Right renal pelvis (tissue), 4 donors: ENCODE measurements at regions not wholly inside any gene's neighbourhood (a gene's known extent, or its start where the extent isn't known, plus 50 kb on each side); places are given as distances from the start of the nearest gene placed in this dataset.

Source experiments
- DNase-seq, 4 donors: peaks; one replicate each; pipeline ENCODE4 v3.0.0-alpha.2; 2013; ENCODE audit warnings: low read depth in 4 of 4, low spot score in 3 of 4, missing footprints in 1 of 4

DNA sequence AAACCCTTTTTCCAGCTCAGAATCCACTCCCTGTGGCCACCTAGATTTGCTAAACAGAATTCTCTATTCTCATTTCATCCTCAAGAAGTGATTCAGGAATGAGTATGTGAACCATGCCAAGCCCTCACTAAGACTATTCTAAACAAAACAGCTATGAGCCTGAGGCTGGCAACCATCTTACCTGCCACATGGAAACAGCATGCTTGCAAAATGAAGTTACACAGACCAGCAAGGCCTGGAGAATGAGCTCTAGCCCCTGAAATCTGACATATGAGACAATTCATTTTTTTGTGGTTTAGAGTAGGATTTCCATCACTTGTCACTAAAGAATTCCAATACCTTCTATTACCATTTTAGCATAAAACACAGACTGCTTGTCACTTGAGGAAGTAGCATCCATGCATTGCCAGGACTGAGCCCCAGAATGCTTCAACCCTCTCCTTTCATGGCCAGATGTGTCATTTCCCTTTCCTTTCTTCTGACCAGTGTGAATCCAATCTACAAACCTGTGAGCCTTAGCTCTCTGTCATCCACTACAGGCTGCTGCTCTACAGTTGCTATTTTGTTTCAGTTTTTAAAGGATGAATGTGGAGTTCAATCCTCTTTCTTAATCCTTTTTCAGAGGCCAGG, 744.3 kb upstream of the ACVR2A start:
- DNase-seq: no peak

GRCh38 chr2:147099845-147100244, 745.0 kb upstream of the ACVR2A start:
- DNase-seq: no peak

GRCh38 chr2:147098940-147099339, 745.9 kb upstream of the ACVR2A start:
- DNase-seq: no peak

GRCh38 chr2:147097747-147098146, 747.1 kb upstream of the ACVR2A start:
- no peak for DNase-seq

GRCh38 chr2:147096671-147097070, 748.2 kb upstream of the ACVR2A start:
- DNase-seq: no peak

DNA sequence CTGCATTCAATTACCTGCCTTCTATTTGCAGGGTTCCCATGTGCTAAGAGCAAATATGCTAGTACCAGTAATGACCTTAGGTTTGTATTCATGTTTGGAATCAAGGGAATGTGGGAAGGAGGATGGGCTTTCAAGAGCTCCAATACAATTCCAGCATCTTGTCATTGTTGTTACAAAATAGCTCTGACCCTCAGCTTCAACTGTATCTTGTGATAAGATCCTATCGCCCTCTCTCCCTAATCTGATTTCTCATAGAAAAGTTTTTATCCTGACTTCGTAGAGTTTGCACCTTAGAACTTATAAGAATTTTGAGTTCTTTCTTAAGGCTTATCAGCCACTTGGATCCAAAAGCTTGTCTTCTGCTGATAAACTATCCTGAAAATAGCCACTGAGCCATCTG, 749.5 kb upstream of the ACVR2A start:
- DNase-seq: no peak

GRCh38 chr2:147094077-147094476, 750.8 kb upstream of the ACVR2A start:
- no peak for DNase-seq

DNA sequence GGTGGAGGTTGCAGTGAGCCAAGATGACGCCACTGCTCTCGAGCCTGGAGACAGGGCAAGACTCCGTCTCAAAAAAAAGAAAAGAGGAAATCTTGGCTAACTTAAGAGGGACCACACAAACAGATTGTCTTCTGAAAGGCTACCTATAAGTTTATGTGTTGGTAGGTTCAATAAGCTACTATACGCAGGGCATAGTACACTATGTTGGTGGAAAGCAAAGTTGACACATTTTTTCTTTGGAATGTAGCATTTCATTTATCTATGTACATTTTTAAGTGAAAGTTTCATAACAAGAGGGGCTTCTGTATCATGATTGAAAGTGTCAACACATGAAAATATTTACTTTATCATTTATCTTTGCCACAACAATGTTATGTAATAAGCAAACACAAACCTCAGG, 752.6 kb upstream of the ACVR2A start:
- DNase-seq: no peak

DNA sequence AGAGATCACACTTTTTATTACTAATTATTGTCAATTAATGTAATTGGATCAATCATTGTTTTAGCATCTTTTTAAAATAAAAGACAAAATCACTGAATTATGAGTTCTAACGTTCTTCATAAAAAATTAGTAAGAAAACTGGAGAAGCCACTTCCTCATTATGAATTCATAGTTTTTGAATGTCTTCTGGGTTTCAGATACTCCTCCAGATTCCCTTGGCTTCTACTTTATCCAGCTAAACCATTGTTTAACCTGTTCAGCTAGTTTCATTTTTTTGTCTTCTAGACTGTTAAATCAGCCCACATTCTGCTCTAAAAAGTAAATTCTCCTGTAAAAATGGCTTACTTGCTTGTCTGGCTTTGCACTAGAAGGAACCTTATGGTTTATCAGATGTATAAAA, 753.4 kb upstream of the ACVR2A start:
- DNase-seq: no peak

- no peak for DNase-seq
Measured at GRCh38 chr2:147088871-147089270, 756.0 kb upstream of the ACVR2A start.

- DNase-seq: no peak
Measured at GRCh38 chr2:147086715-147087114, 758.1 kb upstream of the ACVR2A start.

- no peak for DNase-seq
Measured at GRCh38 chr2:147083664-147084063, 761.2 kb upstream of the ACVR2A start.

- peak; percentile 44 to 56 (median 52) for DNase-seq
Measured at GRCh38 chr2:147082850-147083522, 761.8 kb upstream of the ACVR2A start.

GRCh38 chr2:147081831-147082230, 763.0 kb upstream of the ACVR2A start:
- no peak for DNase-seq

DNA sequence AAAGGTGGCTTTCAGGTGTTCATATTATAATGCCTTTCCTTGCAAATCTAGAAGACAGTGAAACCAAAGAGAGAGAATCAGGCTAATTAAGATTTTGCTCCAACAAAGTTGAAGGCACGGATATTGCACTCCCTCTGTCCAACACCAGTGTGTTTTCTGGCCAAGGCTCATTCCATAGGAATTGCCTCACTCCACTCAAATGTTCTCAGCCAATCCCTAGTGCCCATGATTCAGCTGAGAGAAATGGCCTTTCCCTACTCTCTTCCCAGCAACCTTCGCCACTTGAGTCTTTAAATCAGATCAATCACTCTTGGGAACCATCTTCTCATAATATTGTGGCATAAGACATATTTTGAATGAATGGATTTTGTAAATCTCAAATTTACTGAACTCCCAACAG, 768.2 kb upstream of the ACVR2A start:
- DNase-seq: no peak

GRCh38 chr2:147068071-147068470, 776.8 kb upstream of the ACVR2A start:
- DNase-seq: no peak

DNA sequence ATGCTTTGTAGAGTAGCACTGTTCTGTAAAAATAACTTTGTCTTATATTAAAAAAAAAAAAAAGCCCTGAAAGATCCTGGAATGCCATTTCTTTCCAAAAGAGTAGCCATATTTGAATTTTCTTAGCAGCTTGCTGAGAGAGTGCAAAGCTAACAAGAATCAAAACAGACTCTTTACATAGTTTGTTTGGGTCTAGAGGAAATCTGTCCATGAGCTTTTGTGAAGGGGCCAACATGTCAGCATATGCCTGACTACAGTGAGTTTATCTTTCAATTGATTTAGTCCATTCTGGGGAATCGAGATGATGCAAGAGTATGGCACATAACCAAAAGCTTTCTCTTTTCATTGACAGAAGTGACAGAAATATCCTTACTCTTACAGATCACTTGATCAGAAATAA, 777.7 kb upstream of the ACVR2A start:
- no peak for DNase-seq

GRCh38 chr2:147062073-147062472, 782.8 kb upstream of the ACVR2A start:
- DNase-seq: no peak

GRCh38 chr2:147061269-147061668, 783.6 kb upstream of the ACVR2A start:
- no peak for DNase-seq

GRCh38 chr2:147057892-147058490, 786.8 kb upstream of the ACVR2A start:
- no peak for DNase-seq

DNA sequence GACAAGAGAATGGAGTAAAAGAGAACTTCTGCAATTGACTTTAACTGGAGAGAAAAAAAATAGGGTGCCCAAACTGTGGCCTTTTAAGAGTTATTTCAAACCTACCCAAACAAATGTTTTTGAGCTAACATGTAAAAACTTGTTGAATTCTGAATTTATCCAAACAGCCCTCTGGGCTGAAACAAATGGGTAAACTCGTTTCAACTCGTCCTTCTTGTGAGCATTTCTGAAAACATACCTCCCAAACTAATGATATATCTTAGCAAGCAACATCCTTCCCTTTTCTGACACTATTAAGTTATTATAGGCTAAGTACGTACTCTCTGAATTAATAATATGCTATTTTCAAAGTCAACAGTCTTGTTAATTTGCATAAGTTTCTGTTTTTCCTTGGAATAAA, 793.0 kb upstream of the ACVR2A start:
- DNase-seq: no peak

GRCh38 chr2:147051248-147051647, 793.6 kb upstream of the ACVR2A start:
- no peak for DNase-seq
